H1 (cell line): ENCODE measurements at regions not wholly inside any gene's neighbourhood (a gene's known extent, or its start where the extent isn't known, plus 50 kb on each side); places are given as distances from the start of the nearest gene placed in this dataset.

Source experiments
- CTCF ChIA-PET: fragments of 300-600 bp; sonication (Branson Sonifier 250); formaldehyde crosslinking; loops from one replicate; lab custom pipeline; 2021; ENCODE audit not compliant: partially characterized antibody; lab: Charles Lee
- POLR2A ChIA-PET: fragments of 300-600 bp; sonication (Branson Sonifier 250); formaldehyde crosslinking; loops from one replicate; lab custom pipeline; 2021; ENCODE audit warnings: inconsistent platforms; ENCODE audit not compliant: partially characterized antibody; lab: Charles Lee
- DNase-seq, 2 experiments: peaks; one replicate each; pipeline versions ENCODE4 v3.0.0 to v3.0.0-alpha.2; 2010 to 2022; ENCODE audit warnings: low spot score in 2 of 2, low read depth in 1 of 2, mixed read lengths in 1 of 2
- FAIRE-seq: peaks from 2 replicates; lab custom pipeline; 2011; peaks lifted over from hg19 to GRCh38; lab: Jason Lieb, UNC
- H2AFZ ChIP-seq: 2 replicates; pipeline ENCODE4 v1.8.1; 2012; ENCODE audit warnings: low read length, inconsistent platforms
- H2AK5ac ChIP-seq: 2 replicates; pipeline ENCODE4 v1.6.1; 2013; ENCODE audit warnings: low read depth, low read length
- H2BK120ac ChIP-seq: replicated peaks from 2 replicates; pipeline ENCODE3; 2013; ENCODE audit warnings: low read depth, low read length, inconsistent platforms
- H2BK12ac ChIP-seq: 2 replicates; pipeline ENCODE4 v1.6.1; 2013; ENCODE audit warnings: low read depth, low read length
- H2BK15ac ChIP-seq: 2 replicates; pipeline ENCODE4 v1.6.1; 2013; ENCODE audit warnings: low read length
- H2BK20ac ChIP-seq: 2 replicates; pipeline ENCODE4 v1.6.1; 2013; ENCODE audit warnings: low read length
- H2BK5ac ChIP-seq: 2 replicates; pipeline ENCODE4 v1.6.1; 2013; ENCODE audit warnings: low read depth, low read length
- H3K14ac ChIP-seq: 2 replicates; pipeline ENCODE4 v1.6.1; 2013; ENCODE audit warnings: inconsistent platforms; ENCODE audit not compliant: insufficient read length
- H3K18ac ChIP-seq: 2 replicates; pipeline ENCODE4 v1.6.1; 2013; ENCODE audit warnings: low read length; ENCODE audit errors: extremely low read depth
- H3K23ac ChIP-seq: 2 replicates; pipeline ENCODE4 v1.6.1; 2013; ENCODE audit warnings: inconsistent platforms; ENCODE audit not compliant: insufficient read length
- H3K23me2 ChIP-seq: 2 replicates; pipeline ENCODE4 v1.6.1; 2013; ENCODE audit warnings: low read depth, low read length
- H3K27ac ChIP-seq: 2 replicates; pipeline ENCODE4 v1.6.1; 2011; ENCODE audit warnings: low read depth, low read length, inconsistent platforms
- H3K27me3 ChIP-seq, 4 experiments: replicated peaks in 1 of 4; 1 replicate in 1 of 4; 2 replicates in 3 of 4; pipeline versions ENCODE4 v1.6.1 to v1.8.1; 2011 to 2013; ENCODE audit warnings: low read length in 3 of 4, mild to moderate bottlenecking in 3 of 4, inconsistent platforms in 2 of 4, mixed read lengths in 2 of 4, moderate library complexity in 1 of 4; ENCODE audit not compliant: control insufficient read depth in 3 of 4, insufficient read depth in 3 of 4; ENCODE audit errors: extremely low read depth in 1 of 4
- H3K36me3 ChIP-seq, 4 experiments: 2 replicates each; pipeline versions ENCODE4 v1.6.1 to v1.8.1; 2011 to 2013; ENCODE audit warnings: mild to moderate bottlenecking in 4 of 4, low read length in 3 of 4, moderate library complexity in 2 of 4, control low read depth in 1 of 4, inconsistent platforms in 1 of 4; ENCODE audit not compliant: insufficient read depth in 4 of 4, control insufficient read depth in 2 of 4
- H3K4ac ChIP-seq: replicated peaks from 2 replicates; pipeline ENCODE3; 2013; ENCODE audit warnings: low read length, low read depth, mixed read lengths, inconsistent platforms; ENCODE audit not compliant: insufficient read length
- H3K4me1 ChIP-seq, 4 experiments: replicated peaks in 1 of 4; 1 replicate in 1 of 4; 2 replicates in 3 of 4; pipeline versions ENCODE4 v1.6.1 to v1.8.1; 2011 to 2013; ENCODE audit warnings: low read length in 3 of 4, inconsistent platforms in 2 of 4, mixed read lengths in 1 of 4; ENCODE audit not compliant: insufficient read depth in 4 of 4, control insufficient read depth in 3 of 4
- H3K4me2 ChIP-seq, 2 experiments: 2 replicates each; pipeline versions ENCODE4 v1.6.1 to v1.8.1; 2011 to 2013; ENCODE audit warnings: low read depth in 2 of 2, low read length in 2 of 2, control low read depth in 1 of 2, inconsistent platforms in 1 of 2, mild to moderate bottlenecking in 1 of 2; ENCODE audit not compliant: insufficient read depth in 1 of 2
- H3K4me3 ChIP-seq, 4 experiments: fragments of 200-600, 300-600 bp in 1 of 4; sonication (generic), shearing (Covaris generic), sonication (Bioruptor Twin) in 1 of 4; 2 replicates each; pipeline versions ENCODE4 v1.5.1 to v1.8.1; 2011 to 2016; ENCODE audit warnings: low read length in 4 of 4, low read depth in 3 of 4, control low read depth in 2 of 4, inconsistent platforms in 2 of 4, mild to moderate bottlenecking in 2 of 4, mixed read lengths in 1 of 4, moderate library complexity in 1 of 4; ENCODE audit not compliant: insufficient read depth in 2 of 4; ENCODE audit errors: extremely low read depth in 1 of 4
- H3K56ac ChIP-seq: replicated peaks from 2 replicates; pipeline ENCODE3; 2013; ENCODE audit warnings: low read depth, mild to moderate bottlenecking, mixed read lengths, low read length, inconsistent platforms; ENCODE audit not compliant: insufficient read length
- H3K79me1 ChIP-seq: 2 replicates; pipeline ENCODE4 v1.6.1; 2013; ENCODE audit warnings: low read depth, low read length, control low read depth
- H3K79me2 ChIP-seq, 2 experiments: 2 replicates each; pipeline versions ENCODE4 v1.6.1 to v1.8.1; 2012 to 2013; ENCODE audit warnings: low read length in 2 of 2, mild to moderate bottlenecking in 2 of 2, inconsistent platforms in 1 of 2; ENCODE audit not compliant: insufficient read depth in 2 of 2, control insufficient read depth in 1 of 2
- H3K9ac ChIP-seq, 4 experiments: replicated peaks in 1 of 4; 1 replicate in 1 of 4; 2 replicates in 3 of 4; pipeline versions ENCODE4 v1.6.1 to v1.8.1; 2011 to 2013; ENCODE audit warnings: low read depth in 3 of 4, low read length in 3 of 4, control low read depth in 2 of 4, mild to moderate bottlenecking in 2 of 4, moderate library complexity in 2 of 4, inconsistent platforms in 1 of 4; ENCODE audit errors: extremely low read depth in 1 of 4
- H3K9me3 ChIP-seq, 2 experiments: 2 replicates each; pipeline versions ENCODE4 v1.6.1 to v1.8.1; 2012 to 2013; ENCODE audit warnings: mild to moderate bottlenecking in 2 of 2, moderate library complexity in 2 of 2, control low read depth in 1 of 2, inconsistent platforms in 1 of 2, low read depth in 1 of 2, low read length in 1 of 2, mixed read lengths in 1 of 2; ENCODE audit not compliant: insufficient read depth in 2 of 2
- H4K20me1 ChIP-seq, 2 experiments: replicated peaks in 1 of 2; 2 replicates each; pipeline versions ENCODE3 to v1.8.1; 2011 to 2013; ENCODE audit warnings: inconsistent platforms in 2 of 2, low read length in 2 of 2, mild to moderate bottlenecking in 1 of 2; ENCODE audit not compliant: insufficient read depth in 2 of 2, control insufficient read depth in 1 of 2
- H4K5ac ChIP-seq: 2 replicates; pipeline ENCODE4 v1.6.1; 2013; ENCODE audit warnings: low read length, low read depth, mixed read lengths, inconsistent platforms; ENCODE audit not compliant: insufficient read length
- H4K8ac ChIP-seq: 2 replicates; pipeline ENCODE4 v1.8.0; 2013; ENCODE audit warnings: mild to moderate bottlenecking, moderate library complexity, low read length, inconsistent platforms; ENCODE audit not compliant: insufficient read depth; ENCODE audit errors: extremely low read depth
- H4K91ac ChIP-seq: replicated peaks from 2 replicates; pipeline ENCODE3; 2013; ENCODE audit warnings: low read length, mixed read lengths, inconsistent platforms; ENCODE audit not compliant: insufficient read length
- CBX8 ChIP-seq: fragments of 300-800, 300-1000 bp; sonication (generic); IDR thresholded peaks from 2 replicates; pipeline ENCODE4 v1.7.1; 2016; ENCODE audit warnings: low read depth, low read length, borderline replicate concordance
- EZH2 ChIP-seq: fragments of 200-600 bp; sonication (generic); IDR thresholded peaks from 2 replicates; pipeline ENCODE4 v1.7.1; 2012; ENCODE audit warnings: low read depth, mild to moderate bottlenecking, moderate library complexity, low read length, inconsistent platforms; ENCODE audit not compliant: severe bottlenecking
- GABPA ChIP-seq: IDR thresholded peaks from 2 replicates; pipeline ENCODE4 v1.6.1; 2011; ENCODE audit warnings: mild to moderate bottlenecking, low read length, moderate library complexity, borderline replicate concordance; ENCODE audit not compliant: insufficient read depth
- KDM5A ChIP-seq: fragments of 200-600 bp; IDR thresholded peaks from 2 replicates; pipeline ENCODE4 v1.7.1; 2012; ENCODE audit warnings: mild to moderate bottlenecking, low read length, inconsistent platforms, mixed read lengths
- POLR2A ChIP-seq, 2 experiments: IDR thresholded peaks; 1 replicate in 1 of 2; 2 replicates in 1 of 2; pipeline ENCODE4 v1.6.1; 2011; ENCODE audit warnings: low read depth in 2 of 2, low read length in 2 of 2, mild to moderate bottlenecking in 2 of 2; ENCODE audit errors: control extremely low read depth in 1 of 2
- RAD21 ChIP-seq, 2 experiments: IDR thresholded peaks in 1 of 2; conservative IDR thresholded peaks in 1 of 2; 2 replicates each; pipeline ENCODE4 v1.6.1; 2011; ENCODE audit warnings: low read depth in 2 of 2, low read length in 2 of 2, improper control_type of control experiment in 1 of 2, inconsistent platforms in 1 of 2, mild to moderate bottlenecking in 1 of 2, moderate library complexity in 1 of 2
- SIN3A ChIP-seq, 2 experiments: IDR thresholded peaks in 1 of 2; conservative IDR thresholded peaks in 1 of 2; 2 replicates each; pipeline ENCODE4 v1.6.1; 2011 to 2012; ENCODE audit warnings: low read length in 2 of 2, improper control_type of control experiment in 1 of 2, low read depth in 1 of 2, mild to moderate bottlenecking in 1 of 2
- WGBS, 2 experiments: shearing (Covaris generic) in 1 of 2; methylation state at CpG; one replicate each; pipeline versions ENCODE4 v1.1.6 to v1.1.7; 2013 to 2015; ENCODE audit warnings: low lambda C conversion rate in 2 of 2, mixed read lengths in 2 of 2, inconsistent platforms in 1 of 2, low coverage in 1 of 2, missing lambda C conversion rate in 1 of 2; ENCODE audit not compliant: insufficient replicate concordance in 2 of 2, insufficient coverage in 1 of 2, insufficient read length in 1 of 2; ENCODE audit errors: extremely low coverage in 1 of 2, missing lambda C conversion rate in 1 of 2; 5-methylcytosine and 5-hydroxymethylcytosine counted together
- TF ChIP-seq, protein P1 (sequence below), 3 experiments: IDR thresholded peaks; 1 replicate in 2 of 3; 2 replicates in 1 of 3; pipeline versions ENCODE4 v1.5.1 to v1.6.1; 2011; ENCODE audit warnings: low read length in 3 of 3, mild to moderate bottlenecking in 3 of 3, inconsistent platforms in 2 of 3, low read depth in 1 of 3, moderate library complexity in 1 of 3; ENCODE audit not compliant: insufficient read depth in 1 of 3; ENCODE audit errors: control extremely low read depth in 1 of 3
- TF ChIP-seq, protein P2 (sequence below): IDR thresholded peaks from 2 replicates; pipeline ENCODE4 v1.6.1; 2012; ENCODE audit warnings: inconsistent platforms
- TF ChIP-seq, protein P3 (sequence below): IDR thresholded peaks from 2 replicates; pipeline ENCODE4 v1.6.1; 2012; ENCODE audit warnings: inconsistent platforms

DNA sequence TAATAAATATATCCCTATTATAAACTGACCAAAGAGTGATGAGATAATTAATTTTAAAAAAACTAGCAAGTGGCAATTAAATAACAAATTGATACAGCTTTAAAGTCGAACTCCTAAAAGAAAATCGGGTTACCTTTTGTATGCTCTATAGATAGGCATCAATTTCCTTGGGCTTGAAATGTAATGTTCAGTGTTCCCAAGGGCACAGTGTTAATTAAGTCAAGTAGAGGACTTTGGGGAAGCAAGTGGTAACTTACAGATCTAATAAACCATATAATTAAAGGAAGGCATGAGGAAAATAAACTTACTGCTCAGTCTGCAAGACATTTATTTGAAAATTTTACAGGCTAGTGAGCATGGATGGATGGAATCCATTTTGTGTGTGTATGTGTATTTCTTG is 220.9 kb downstream of the FSCB start:
- no peak overlapping the region for H2AK5ac ChIP-seq
- no peak overlapping the region for H2BK5ac ChIP-seq
- H3K18ac ChIP-seq = no peak overlapping the region
- FAIRE-seq = no peak
- no peak overlapping the region for H4K8ac ChIP-seq
- H2BK15ac ChIP-seq = no peak overlapping the region
- no peaks in the 10 kb centered on the region for H3K36me3 ChIP-seq
- H3K79me1 ChIP-seq = no peaks in the 10 kb centered on the region
- H2BK20ac ChIP-seq = no peak overlapping the region
- no peak overlapping the region for H3K4me2 ChIP-seq
- ChIA-PET CTCF (no interaction called here), POLR2A (no interaction called here)
- no peaks in the 10 kb centered on the region for H3K4me1 ChIP-seq
- H3K27me3 ChIP-seq = no peaks in the 10 kb centered on the region
- no peak overlapping the region for H3K56ac ChIP-seq
- peaks cover 0 to 1% of the 10 kb centered on the region in 2 experiments for H4K20me1 ChIP-seq
- TF ChIP-seq EZH2 (no peak), SIN3A (conservative IDR thresholded peaks at IDR 0.05 in 1 of 2, IDR thresholded peaks at IDR 0.05 in 1 of 2; ENCODE audit: low read depth in 1 of 2, low read length in 2 of 2) (no peak), GABPA (no peak), CBX8 (no peak), POLR2A (IDR thresholded peaks at IDR 0.05; ENCODE audit: control extremely low read depth in 1 of 2, low read depth in 2 of 2, low read length in 2 of 2) (no peak), RAD21 (IDR thresholded peaks at IDR 0.05 in 1 of 2, conservative IDR thresholded peaks at IDR 0.05 in 1 of 2; ENCODE audit: low read depth in 2 of 2, low read length in 2 of 2) (no peak), KDM5A (no peak)
- TF ChIP-seq, protein P1, sequence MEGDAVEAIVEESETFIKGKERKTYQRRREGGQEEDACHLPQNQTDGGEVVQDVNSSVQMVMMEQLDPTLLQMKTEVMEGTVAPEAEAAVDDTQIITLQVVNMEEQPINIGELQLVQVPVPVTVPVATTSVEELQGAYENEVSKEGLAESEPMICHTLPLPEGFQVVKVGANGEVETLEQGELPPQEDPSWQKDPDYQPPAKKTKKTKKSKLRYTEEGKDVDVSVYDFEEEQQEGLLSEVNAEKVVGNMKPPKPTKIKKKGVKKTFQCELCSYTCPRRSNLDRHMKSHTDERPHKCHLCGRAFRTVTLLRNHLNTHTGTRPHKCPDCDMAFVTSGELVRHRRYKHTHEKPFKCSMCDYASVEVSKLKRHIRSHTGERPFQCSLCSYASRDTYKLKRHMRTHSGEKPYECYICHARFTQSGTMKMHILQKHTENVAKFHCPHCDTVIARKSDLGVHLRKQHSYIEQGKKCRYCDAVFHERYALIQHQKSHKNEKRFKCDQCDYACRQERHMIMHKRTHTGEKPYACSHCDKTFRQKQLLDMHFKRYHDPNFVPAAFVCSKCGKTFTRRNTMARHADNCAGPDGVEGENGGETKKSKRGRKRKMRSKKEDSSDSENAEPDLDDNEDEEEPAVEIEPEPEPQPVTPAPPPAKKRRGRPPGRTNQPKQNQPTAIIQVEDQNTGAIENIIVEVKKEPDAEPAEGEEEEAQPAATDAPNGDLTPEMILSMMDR (IDR thresholded peaks at IDR 0.05; ENCODE audit: control extremely low read depth in 1 of 3, insufficient read depth in 1 of 3, low read depth in 1 of 3, low read length in 3 of 3) = no peak
- TF ChIP-seq, protein P2, sequence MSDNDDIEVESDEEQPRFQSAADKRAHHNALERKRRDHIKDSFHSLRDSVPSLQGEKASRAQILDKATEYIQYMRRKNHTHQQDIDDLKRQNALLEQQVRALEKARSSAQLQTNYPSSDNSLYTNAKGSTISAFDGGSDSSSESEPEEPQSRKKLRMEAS = no peak
- TF ChIP-seq, protein P3, sequence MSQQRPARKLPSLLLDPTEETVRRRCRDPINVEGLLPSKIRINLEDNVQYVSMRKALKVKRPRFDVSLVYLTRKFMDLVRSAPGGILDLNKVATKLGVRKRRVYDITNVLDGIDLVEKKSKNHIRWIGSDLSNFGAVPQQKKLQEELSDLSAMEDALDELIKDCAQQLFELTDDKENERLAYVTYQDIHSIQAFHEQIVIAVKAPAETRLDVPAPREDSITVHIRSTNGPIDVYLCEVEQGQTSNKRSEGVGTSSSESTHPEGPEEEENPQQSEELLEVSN = no peak
- no peak overlapping the region for H2BK120ac ChIP-seq
- H4K5ac ChIP-seq = no peak overlapping the region
- H3K23ac ChIP-seq = no peak overlapping the region
- no peaks in the 10 kb centered on the region for H3K79me2 ChIP-seq
- no peak overlapping the region for H3K27ac ChIP-seq
- WGBS, 2 experiments = 93% methylated on average over 2 of the region's 2 CpGs; no CpG with 5 or more reads in 1 of the 2 experiments
- no peaks in the 10 kb centered on the region for H3K23me2 ChIP-seq
- DNase-seq = no peak
- H3K4me3 ChIP-seq = no peak overlapping the region
- no peak overlapping the region for H4K91ac ChIP-seq
- H3K9ac ChIP-seq = no peak overlapping the region
- no peak overlapping the region for H3K4ac ChIP-seq
- H3K14ac ChIP-seq = no peak overlapping the region
- H2AFZ ChIP-seq = no peak overlapping the region
- H2BK12ac ChIP-seq = no peak overlapping the region
- no peaks in the 10 kb centered on the region for H3K9me3 ChIP-seq
